Choroid plexus epithelial cell (primary cell): ENCODE measurements at regions not wholly inside any gene's neighbourhood (a gene's known extent, or its start where the extent isn't known, plus 50 kb on each side); places are given as distances from the start of the nearest gene placed in this dataset.

Experiments used
- DNase-seq: peaks from one replicate; pipeline ENCODE4 v3.0.0-alpha.2; 2010; ENCODE audit warnings: low read depth
- H3K4me3 ChIP-seq: 2 replicates; pipeline ENCODE4 v1.5.1; 2011; ENCODE audit warnings: low read depth, mild to moderate bottlenecking, control low read depth, low read length, moderate library complexity
- TF ChIP-seq, protein P1 (sequence below): conservative IDR thresholded peaks from 2 replicates; pipeline ENCODE4 v1.5.1; 2011; ENCODE audit warnings: low read depth, mild to moderate bottlenecking, control low read depth, inconsistent platforms, low read length, moderate library complexity

DNA sequence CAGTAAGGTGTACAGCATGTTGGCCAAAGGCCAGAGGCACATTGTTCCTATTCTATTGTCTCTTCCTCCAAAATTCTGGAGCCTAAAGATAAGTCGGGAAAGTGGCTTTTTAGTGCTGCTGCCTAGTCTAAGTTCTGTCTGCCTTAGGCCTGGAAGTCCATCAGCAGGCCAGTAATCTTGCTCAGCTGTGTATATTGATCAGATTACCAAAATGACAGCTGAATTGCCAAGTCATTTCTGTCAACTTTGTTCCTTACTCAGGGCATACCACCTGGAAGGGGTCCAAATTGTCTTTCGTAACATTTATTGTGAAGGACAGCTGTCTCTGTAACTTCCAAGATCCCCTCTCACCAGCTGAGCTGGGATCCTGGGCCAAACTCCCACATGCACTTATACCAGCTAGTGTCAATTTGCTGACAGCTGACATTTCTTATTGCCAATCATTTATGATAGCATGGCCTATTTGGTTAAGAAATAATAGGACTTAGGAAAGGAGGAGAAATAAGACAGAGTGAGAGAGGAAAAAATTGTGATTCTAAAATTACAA lies 116.8 kb upstream of the FSHR start:
- TF ChIP-seq, protein P1, sequence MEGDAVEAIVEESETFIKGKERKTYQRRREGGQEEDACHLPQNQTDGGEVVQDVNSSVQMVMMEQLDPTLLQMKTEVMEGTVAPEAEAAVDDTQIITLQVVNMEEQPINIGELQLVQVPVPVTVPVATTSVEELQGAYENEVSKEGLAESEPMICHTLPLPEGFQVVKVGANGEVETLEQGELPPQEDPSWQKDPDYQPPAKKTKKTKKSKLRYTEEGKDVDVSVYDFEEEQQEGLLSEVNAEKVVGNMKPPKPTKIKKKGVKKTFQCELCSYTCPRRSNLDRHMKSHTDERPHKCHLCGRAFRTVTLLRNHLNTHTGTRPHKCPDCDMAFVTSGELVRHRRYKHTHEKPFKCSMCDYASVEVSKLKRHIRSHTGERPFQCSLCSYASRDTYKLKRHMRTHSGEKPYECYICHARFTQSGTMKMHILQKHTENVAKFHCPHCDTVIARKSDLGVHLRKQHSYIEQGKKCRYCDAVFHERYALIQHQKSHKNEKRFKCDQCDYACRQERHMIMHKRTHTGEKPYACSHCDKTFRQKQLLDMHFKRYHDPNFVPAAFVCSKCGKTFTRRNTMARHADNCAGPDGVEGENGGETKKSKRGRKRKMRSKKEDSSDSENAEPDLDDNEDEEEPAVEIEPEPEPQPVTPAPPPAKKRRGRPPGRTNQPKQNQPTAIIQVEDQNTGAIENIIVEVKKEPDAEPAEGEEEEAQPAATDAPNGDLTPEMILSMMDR, result no peak
- no peak for DNase-seq
- no peak overlapping the region for H3K4me3 ChIP-seq

DNA sequence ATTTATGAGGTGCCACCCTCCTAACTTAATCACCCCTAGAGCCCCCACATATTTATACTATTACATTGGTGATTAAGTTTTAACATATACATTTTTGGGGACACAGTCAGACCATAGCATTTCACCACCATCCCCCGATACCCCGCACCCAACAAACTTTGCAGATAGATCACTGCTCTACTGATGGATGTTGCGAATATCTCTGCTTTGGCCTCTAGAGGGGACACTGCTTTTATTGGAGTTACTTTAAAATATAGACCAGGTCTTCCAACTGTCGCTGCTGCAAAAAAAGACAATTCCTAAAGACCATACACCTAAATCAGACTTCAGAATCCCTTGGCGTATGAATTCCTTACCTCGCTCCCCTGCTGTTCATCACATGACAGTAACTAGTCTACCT lies 115.8 kb upstream of the FSHR start:
- no peak for DNase-seq
- H3K4me3 ChIP-seq, result no peak overlapping the region
- TF ChIP-seq, protein P1, result no peak

DNA sequence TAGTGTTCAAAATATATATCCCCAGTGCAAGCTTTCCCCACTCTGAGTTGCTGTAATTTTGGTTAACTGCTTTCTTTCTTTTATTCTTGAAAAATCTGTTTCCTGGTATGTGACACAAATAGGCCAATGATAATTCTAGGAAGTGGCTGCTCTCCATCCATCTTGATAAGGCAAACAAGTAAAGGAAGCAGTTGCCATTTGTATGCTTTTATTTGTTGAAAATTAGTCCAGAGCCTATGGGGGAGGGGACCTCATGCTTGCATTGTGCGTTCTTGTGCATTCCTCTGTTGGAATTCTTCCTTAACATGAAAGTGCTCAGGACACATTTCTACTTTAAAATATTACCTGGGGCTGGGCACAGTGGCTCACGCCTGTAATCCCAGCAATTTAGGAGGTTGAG lies 111.2 kb upstream of the FSHR start:
- TF ChIP-seq, protein P1, result no peak
- no peak overlapping the region for H3K4me3 ChIP-seq
- DNase-seq, result no peak

DNA sequence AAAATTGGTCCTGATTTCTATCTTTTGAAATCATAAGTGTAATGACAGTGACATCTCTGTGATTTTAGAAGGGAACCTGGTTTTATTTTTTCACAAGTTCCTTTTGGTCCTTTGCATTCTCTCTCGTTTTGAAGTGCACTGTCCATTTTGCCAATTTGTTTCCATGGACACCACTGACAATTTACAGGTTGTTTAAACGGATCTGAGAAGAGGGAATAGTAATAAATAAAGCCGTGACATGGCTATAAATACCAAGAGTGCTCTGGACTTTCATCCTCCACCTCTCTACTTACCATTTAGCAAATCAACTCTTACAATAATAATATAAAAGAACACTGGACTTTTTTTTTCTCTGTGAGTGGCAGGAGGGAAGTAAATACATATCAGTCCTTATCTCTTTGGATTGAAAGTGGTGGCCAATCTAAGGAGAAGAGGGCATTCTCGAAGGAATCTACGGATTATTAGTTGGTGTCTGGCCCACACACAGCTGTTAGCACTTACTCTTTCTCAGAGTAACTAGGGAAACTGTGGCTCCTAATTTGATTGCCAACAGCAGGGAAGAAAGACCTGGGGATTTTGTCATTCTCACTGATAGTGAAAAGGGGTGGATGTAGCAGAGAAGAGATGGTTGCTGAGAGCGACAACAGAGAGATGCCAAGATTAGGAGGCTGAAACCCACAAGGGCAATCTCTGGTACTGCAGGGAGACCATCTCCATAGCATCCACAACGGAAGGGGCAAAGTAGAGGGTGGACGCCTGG lies 108.7 kb upstream of the FSHR start:
- TF ChIP-seq, protein P1, result no peak
- H3K4me3 ChIP-seq, result no peak overlapping the region
- no peak for DNase-seq

DNA sequence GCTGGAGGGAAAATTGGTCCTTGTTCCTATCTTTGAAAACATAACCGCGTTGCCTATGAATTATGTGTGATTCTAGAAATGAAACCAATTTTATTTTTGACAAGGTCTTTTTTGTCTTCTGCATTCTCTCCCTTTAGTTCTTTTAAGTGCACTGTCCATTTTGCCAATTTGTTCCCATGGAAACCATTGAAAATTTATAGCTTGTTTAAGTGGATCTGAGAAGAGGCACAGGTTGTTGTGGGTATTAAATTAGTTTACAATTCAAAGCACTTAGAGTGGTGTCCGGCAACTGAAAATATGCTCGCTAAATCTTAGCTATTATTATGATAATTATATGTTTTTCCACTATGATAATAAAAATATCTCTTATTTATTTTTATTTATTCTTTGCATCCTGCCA lies 107.5 kb upstream of the FSHR start:
- DNase-seq, result no peak
- TF ChIP-seq, protein P1, result no peak
- H3K4me3 ChIP-seq, result no peak overlapping the region

DNA sequence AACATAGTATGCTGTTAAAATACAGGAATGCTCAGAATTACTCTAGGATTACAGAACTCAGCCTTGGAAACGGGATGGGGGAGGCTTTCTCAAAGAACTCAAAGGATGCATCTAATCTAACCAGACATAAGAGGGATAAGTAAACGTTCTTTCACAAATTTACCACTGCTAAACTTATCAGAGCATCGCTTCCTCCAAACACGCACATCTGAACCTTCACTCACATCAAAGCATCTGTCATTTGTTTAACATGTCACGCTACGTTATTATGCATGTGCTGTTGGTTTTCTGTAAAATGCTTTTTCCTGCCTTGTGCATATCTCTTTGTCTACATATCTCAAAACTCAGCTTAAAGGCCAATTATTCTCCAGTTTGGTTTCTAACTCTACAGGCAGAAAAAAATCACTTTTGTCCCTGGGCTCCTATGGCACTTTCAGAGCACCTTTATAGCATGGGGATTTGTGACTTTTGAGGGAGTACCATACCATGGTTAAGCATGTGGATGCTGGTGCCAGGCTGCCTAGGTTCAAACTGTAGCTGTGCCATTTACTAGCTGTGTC lies 106.7 kb upstream of the FSHR start:
- TF ChIP-seq, protein P1, result no peak
- DNase-seq, result no peak

More for the DNA sequence above, 106.7 kb upstream of the FSHR start:
- no peak overlapping the region for H3K4me3 ChIP-seq
